Parathyroid adenoma (tissue), 2 donors: ENCODE measurements at regions not wholly inside any gene's neighbourhood (a gene's known extent, or its start where the extent isn't known, plus 50 kb on each side); places are given as distances from the start of the nearest gene placed in this dataset.

Source experiments
- H2AFZ ChIP-seq: fragments of 300-600 bp; sonication (generic); one replicate; pipeline ENCODE4 v1.7.0; 2017; ENCODE audit warnings: antibody characterized with exemption, mild to moderate bottlenecking
- H3K27ac ChIP-seq: fragments of 300-600 bp; sonication (generic); one replicate; pipeline ENCODE4 v1.7.0; 2017
- H3K27me3 ChIP-seq: fragments of 300-600 bp; sonication (generic); one replicate; pipeline ENCODE4 v1.7.0; 2017; ENCODE audit warnings: low read length; ENCODE audit not compliant: control insufficient read depth, insufficient read depth
- H3K36me3 ChIP-seq: fragments of 300-600 bp; sonication (generic); one replicate; pipeline ENCODE4 v1.7.0; 2017; ENCODE audit warnings: low read length; ENCODE audit not compliant: control insufficient read depth, insufficient read depth
- H3K4me1 ChIP-seq: fragments of 300-600 bp; sonication (generic); one replicate; pipeline ENCODE4 v1.7.0; 2017; ENCODE audit warnings: control low read depth
- H3K4me2 ChIP-seq: fragments of 300-600 bp; sonication (generic); one replicate; pipeline ENCODE4 v1.7.0; 2017; ENCODE audit warnings: low read length
- H3K4me3 ChIP-seq: fragments of 300-600 bp; sonication (generic); one replicate; pipeline ENCODE4 v1.7.0; 2017; ENCODE audit warnings: low read depth, low read length
- H3K79me2 ChIP-seq: fragments of 300-600 bp; sonication (generic); one replicate; pipeline ENCODE4 v1.7.0; 2017; ENCODE audit warnings: control low read depth
- H3K9ac ChIP-seq: fragments of 300-600 bp; sonication (generic); one replicate; pipeline ENCODE4 v1.7.0; 2017; ENCODE audit warnings: mild to moderate bottlenecking
- H3K9me3 ChIP-seq: fragments of 300-600 bp; sonication (generic); one replicate; pipeline ENCODE4 v1.7.0; 2017; ENCODE audit warnings: low read length; ENCODE audit not compliant: control insufficient read depth
- TF ChIP-seq, protein P1 (sequence below): fragments of 300-600 bp; sonication (generic); IDR thresholded peaks from one replicate; pipeline ENCODE4 v1.7.0; 2017; ENCODE audit warnings: antibody characterized with exemption, mild to moderate bottlenecking
- donor health status: primary hyperparathyroidism.

- Histone ChIP-seq H3K36me3 (no peaks in the 10 kb centered on the region), H3K4me3 (no peak overlapping the region), H3K9me3 (no peaks in the 10 kb centered on the region), H3K4me2 (no peak overlapping the region), H2AFZ (peak overlapping the region; percentile 36), H3K9ac (no peak overlapping the region), H3K27me3 (no peaks in the 10 kb centered on the region), H3K79me2 (no peaks in the 10 kb centered on the region), H3K27ac (no peak overlapping the region), H3K4me1 (no peaks in the 10 kb centered on the region)
- TF ChIP-seq, protein P1, sequence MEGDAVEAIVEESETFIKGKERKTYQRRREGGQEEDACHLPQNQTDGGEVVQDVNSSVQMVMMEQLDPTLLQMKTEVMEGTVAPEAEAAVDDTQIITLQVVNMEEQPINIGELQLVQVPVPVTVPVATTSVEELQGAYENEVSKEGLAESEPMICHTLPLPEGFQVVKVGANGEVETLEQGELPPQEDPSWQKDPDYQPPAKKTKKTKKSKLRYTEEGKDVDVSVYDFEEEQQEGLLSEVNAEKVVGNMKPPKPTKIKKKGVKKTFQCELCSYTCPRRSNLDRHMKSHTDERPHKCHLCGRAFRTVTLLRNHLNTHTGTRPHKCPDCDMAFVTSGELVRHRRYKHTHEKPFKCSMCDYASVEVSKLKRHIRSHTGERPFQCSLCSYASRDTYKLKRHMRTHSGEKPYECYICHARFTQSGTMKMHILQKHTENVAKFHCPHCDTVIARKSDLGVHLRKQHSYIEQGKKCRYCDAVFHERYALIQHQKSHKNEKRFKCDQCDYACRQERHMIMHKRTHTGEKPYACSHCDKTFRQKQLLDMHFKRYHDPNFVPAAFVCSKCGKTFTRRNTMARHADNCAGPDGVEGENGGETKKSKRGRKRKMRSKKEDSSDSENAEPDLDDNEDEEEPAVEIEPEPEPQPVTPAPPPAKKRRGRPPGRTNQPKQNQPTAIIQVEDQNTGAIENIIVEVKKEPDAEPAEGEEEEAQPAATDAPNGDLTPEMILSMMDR: no peak
Observed at GRCh38 chr2:12434630-12435098, 282.1 kb upstream of the TRIB2 start.

GRCh38 chr2:12435430-12436222, 281.1 kb upstream of the TRIB2 start:
- no peak overlapping the region for H3K27ac ChIP-seq
- H3K4me3 ChIP-seq: no peak overlapping the region
- no peaks in the 10 kb centered on the region for H3K79me2 ChIP-seq
- TF ChIP-seq, protein P1: no peak
- no peaks in the 10 kb centered on the region for H3K36me3 ChIP-seq
- H3K27me3 ChIP-seq: no peaks in the 10 kb centered on the region
- H2AFZ ChIP-seq: peak overlapping the region; percentile 31
- H3K4me1 ChIP-seq: no peaks in the 10 kb centered on the region
- no peak overlapping the region for H3K9ac ChIP-seq
- H3K4me2 ChIP-seq: no peak overlapping the region
- H3K9me3 ChIP-seq: no peaks in the 10 kb centered on the region

DNA sequence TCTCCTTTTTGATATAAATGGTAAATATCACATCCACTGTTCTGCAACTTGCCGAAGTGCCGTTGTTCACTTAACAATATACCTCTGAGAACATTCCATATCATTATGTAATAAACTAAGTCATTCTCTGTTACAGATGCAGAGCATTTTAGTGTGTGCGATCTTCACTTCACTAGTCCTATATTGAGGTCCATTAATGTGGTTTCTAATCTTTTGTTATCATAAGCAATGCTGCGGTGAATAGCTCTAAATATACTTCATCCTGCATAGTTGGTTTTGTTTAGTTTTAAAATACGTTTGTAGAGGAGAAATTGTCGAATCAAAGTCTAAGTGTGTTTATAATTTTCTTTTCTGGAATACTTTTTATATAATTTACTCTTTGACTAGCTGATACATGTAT, 280.3 kb upstream of the TRIB2 start:
- H3K27me3 ChIP-seq: no peaks in the 10 kb centered on the region
- H3K36me3 ChIP-seq: no peaks in the 10 kb centered on the region
- no peak overlapping the region for H2AFZ ChIP-seq
- H3K4me2 ChIP-seq: no peak overlapping the region
- H3K79me2 ChIP-seq: no peaks in the 10 kb centered on the region
- TF ChIP-seq, protein P1: no peak
- no peak overlapping the region for H3K9ac ChIP-seq
- H3K9me3 ChIP-seq: no peaks in the 10 kb centered on the region
- no peak overlapping the region for H3K27ac ChIP-seq
- no peak overlapping the region for H3K4me3 ChIP-seq
- H3K4me1 ChIP-seq: no peaks in the 10 kb centered on the region

DNA sequence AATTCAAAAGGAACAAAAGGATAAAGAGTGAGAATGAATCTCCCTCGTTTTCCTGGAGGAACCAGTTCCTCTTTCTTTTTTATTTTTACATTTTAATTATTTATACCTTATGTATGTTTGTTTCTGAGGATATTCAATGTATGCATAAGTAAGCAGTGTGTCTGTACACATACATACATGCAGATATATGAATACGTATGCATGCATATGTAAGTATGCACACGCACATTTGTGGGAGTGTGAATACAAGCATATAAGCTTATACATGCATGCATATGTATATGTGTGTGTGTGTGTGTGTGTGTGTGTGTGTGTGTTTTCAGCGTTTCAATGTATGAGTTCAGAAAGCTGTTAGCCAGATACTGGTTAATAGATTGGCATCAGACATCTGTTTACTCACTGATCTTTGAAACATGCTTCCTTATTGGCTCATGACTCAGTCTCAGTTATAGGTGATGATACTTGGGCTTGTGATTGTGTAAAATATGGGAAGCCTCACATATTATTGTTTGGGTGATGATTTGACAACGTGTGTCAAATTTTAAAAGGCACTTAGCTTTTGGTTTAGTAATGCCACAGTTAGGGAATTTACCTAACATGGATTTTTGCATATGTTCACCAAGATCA, 279.7 kb upstream of the TRIB2 start:
- TF ChIP-seq, protein P1: no peak
- peaks cover 2% of the 10 kb centered on the region for H3K4me1 ChIP-seq
- no peaks in the 10 kb centered on the region for H3K36me3 ChIP-seq
- no peak overlapping the region for H3K27ac ChIP-seq
- H3K9me3 ChIP-seq: no peaks in the 10 kb centered on the region
- no peak overlapping the region for H2AFZ ChIP-seq
- no peak overlapping the region for H3K9ac ChIP-seq
- H3K79me2 ChIP-seq: no peaks in the 10 kb centered on the region
- no peak overlapping the region for H3K4me2 ChIP-seq
- no peaks in the 10 kb centered on the region for H3K27me3 ChIP-seq
- no peak overlapping the region for H3K4me3 ChIP-seq
